ENCODE measurements at regions not wholly inside any gene's neighbourhood (a gene's known extent, or its start where the extent isn't known, plus 50 kb on each side); places are given as distances from the start of the nearest gene placed in this dataset.

- Histone ChIP-seq H2BK15ac (ENCODE audit: low read depth, low read length) (peak overlapping the region; percentile 47; the same call in 2 of the 3 replicates), H2BK5ac (ENCODE audit: low read depth, low read length, poor library complexity, severe bottlenecking) (peak overlapping the region; percentile 78), H2AFZ (replicated peaks; ENCODE audit: low read length, poor library complexity) (no peak overlapping the region), H3K18ac (ENCODE audit: low read depth, low read length) (peak overlapping the region; percentile 90; the same call in 1 of the 2 replicates), H3K36me3 (ENCODE audit: control insufficient read depth, insufficient read depth, low read length) (no peaks in the 10 kb centered on the region), H3K9me3 (ENCODE audit: control insufficient read depth, insufficient read depth, low read length) (no peaks in the 10 kb centered on the region), H3K14ac (replicated peaks; ENCODE audit: low read depth, low read length) (peak overlapping the region; percentile 38), H3K4ac (ENCODE audit: low read depth, low read length) (peak overlapping the region; percentile 81), H3K27me3 (ENCODE audit: control insufficient read depth, insufficient read depth, low read length) (no peaks in the 10 kb centered on the region), H2AK5ac (ENCODE audit: low read depth, low read length) (peak overlapping the region; percentile 65; the same call in 1 of the 2 replicates), H3K23ac (ENCODE audit: low read depth, low read length) (peak overlapping the region; percentile 81; the same call in 1 of the 2 replicates), H3K79me1 (ENCODE audit: low read depth in 1 of 2, low read length in 2 of 2) (no peaks in the 10 kb centered on the region), H3K4me1 (ENCODE audit: control insufficient read depth, insufficient read depth, low read length) (peaks cover 25% of the 10 kb centered on the region), H3K4me3 (ENCODE audit: insufficient read depth, low read depth, low read length) (no peak overlapping the region), H4K8ac (ENCODE audit: low read depth in 2 of 2, low read length in 2 of 2) (peak overlapping the region; percentile 16 to 39; a peak in 2 of 4 replicates), H2BK120ac (ENCODE audit: low read depth, low read length) (peak overlapping the region; percentile 88), H4K20me1 (ENCODE audit: insufficient read depth, low read length) (no peaks in the 10 kb centered on the region), H3K9ac (ENCODE audit: low read depth, low read length) (peak overlapping the region; percentile 5; the same call in 1 of the 2 replicates), H2BK20ac (ENCODE audit: low read depth, low read length) (peak overlapping the region; percentile 87), H3K27ac (ENCODE audit: insufficient read depth, low read length) (peak overlapping the region; percentile 74; the same call in 1 of the 2 replicates), H2AK9ac (replicated peaks; ENCODE audit: low read depth, low read length, poor library complexity) (no peak overlapping the region), H4K5ac (ENCODE audit: low read depth, low read length) (peak overlapping the region; percentile 84), H4K91ac (ENCODE audit: insufficient read depth, low read depth, low read length) (peak overlapping the region; percentile 85), H3K56ac (ENCODE audit: extremely low read depth, insufficient read depth, low read length) (no peak overlapping the region), H3K4me2 (ENCODE audit: low read depth, low read length) (peak overlapping the region; percentile 63; the same call in 1 of the 2 replicates), H3K9me1 (ENCODE audit: insufficient read depth, low read length) (peaks cover 19% of the 10 kb centered on the region)
- ChIA-PET POLR2A (ENCODE audit: unreplicated experiment) (no interaction called here), CTCF (interaction anchor here (0.6 to 1.7 kb wide), 3 partner anchors 9 to 518 kb away, joined by 3 to 13 read pairs (median 4); no protein-coding TSS in a partner anchor)
- peak; percentile 63 for ATAC-seq (ENCODE audit: low read depth)
- intact Hi-C loops (cut with micrococcal nuclease) (loop anchor here (5.0 kb wide), 1 partner anchor 280 kb away; no protein-coding TSS in a partner anchor), in situ Hi-C loops (cut with MboI; ENCODE audit: low sequenced_read_pairs) (no loop called here), dilution Hi-C loops (cut with HindIII; ENCODE audit: low sequenced_read_pairs, unreplicated experiment) (no loop called here)
- no TSS peak for BruUV-seq (replicated peaks)
- DNase-seq: no peak
- TF ChIP-seq CTCF (conservative IDR thresholded peaks at IDR 0.05; ENCODE audit: low read depth, low read length) (no peak), CHD1 (IDR thresholded peaks at IDR 0.05; ENCODE audit: low read depth, low read length) (no peak), MXI1 (IDR thresholded peaks at IDR 0.05; ENCODE audit: borderline replicate concordance, low read depth, low read length) (no peak), SMC3 (IDR thresholded peaks at IDR 0.05; ENCODE audit: low read depth, low read length) (no peak), RCOR1 (IDR thresholded peaks at IDR 0.05; ENCODE audit: insufficient replicate concordance, low read length) (no peak)
- TF ChIP-seq, protein P1, sequence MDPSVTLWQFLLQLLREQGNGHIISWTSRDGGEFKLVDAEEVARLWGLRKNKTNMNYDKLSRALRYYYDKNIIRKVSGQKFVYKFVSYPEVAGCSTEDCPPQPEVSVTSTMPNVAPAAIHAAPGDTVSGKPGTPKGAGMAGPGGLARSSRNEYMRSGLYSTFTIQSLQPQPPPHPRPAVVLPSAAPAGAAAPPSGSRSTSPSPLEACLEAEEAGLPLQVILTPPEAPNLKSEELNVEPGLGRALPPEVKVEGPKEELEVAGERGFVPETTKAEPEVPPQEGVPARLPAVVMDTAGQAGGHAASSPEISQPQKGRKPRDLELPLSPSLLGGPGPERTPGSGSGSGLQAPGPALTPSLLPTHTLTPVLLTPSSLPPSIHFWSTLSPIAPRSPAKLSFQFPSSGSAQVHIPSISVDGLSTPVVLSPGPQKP (IDR thresholded peaks at IDR 0.05; ENCODE audit: borderline replicate concordance, low read depth, low read length): no peak
- WGBS, 2 experiments (ENCODE audit: extremely low coverage in 2 of 2, insufficient read length in 1 of 2): no CpG with 5 or more reads among the region's 2 CpGs
Observed at GRCh38 chr13:31947506-31947905, 84.1 kb upstream of the FRY start.
